Hematopoietic multipotent progenitor cell treated with erythropoietin and hydrocortisone succinate and interleukin-3 and kit ligand, for 8 days (in vitro differentiated cells): ENCODE measurements at regions not wholly inside any gene's neighbourhood (a gene's known extent, or its start where the extent isn't known, plus 50 kb on each side); places are given as distances from the start of the nearest gene placed in this dataset.
"Not testable (repeated sequence)": the region's sequence is repeated elsewhere in the genome, so short reads cannot be mapped to it uniquely, and the experiment has no call there.

ENCODE experiments used
- DNase-seq: peaks from one replicate; pipeline ENCODE4 v3.0.0-alpha.2; 2015

GRCh38 chr5:155794795-155795194 lies 532.2 kb upstream of the SGCD start:
- DNase-seq, result no peak

- no peak for DNase-seq
Observed at GRCh38 chr5:155799308-155799707, 527.7 kb upstream of the SGCD start.

- no peak for DNase-seq
Observed at GRCh38 chr5:155807884-155808576, 518.9 kb upstream of the SGCD start.

GRCh38 chr5:155815248-155815647 lies 511.7 kb upstream of the SGCD start:
- DNase-seq, result no peak

GRCh38 chr5:155822177-155822576 lies 504.8 kb upstream of the SGCD start:
- DNase-seq, result no peak

- DNase-seq, result no peak
Observed at GRCh38 chr5:155826611-155827507, 500.1 kb upstream of the SGCD start.

- DNase-seq, result not testable (repeated sequence)
Observed at GRCh38 chr5:155827508-155827815, 499.5 kb upstream of the SGCD start.

GRCh38 chr5:155827949-155828348 lies 499.0 kb upstream of the SGCD start:
- DNase-seq, result no peak

GRCh38 chr5:155831491-155831890 lies 495.5 kb upstream of the SGCD start:
- no peak for DNase-seq

GRCh38 chr5:155833287-155833686 lies 493.7 kb upstream of the SGCD start:
- DNase-seq, result no peak

GRCh38 chr5:155834271-155834975 lies 492.5 kb upstream of the SGCD start:
- DNase-seq, result no peak

- no peak for DNase-seq
Observed at GRCh38 chr5:155836089-155836803, 490.7 kb upstream of the SGCD start.

GRCh38 chr5:155838394-155838793 lies 488.6 kb upstream of the SGCD start:
- DNase-seq, result no peak

- no peak for DNase-seq
Observed at GRCh38 chr5:155839251-155840037, 487.5 kb upstream of the SGCD start.

GRCh38 chr5:155844542-155844941 lies 482.4 kb upstream of the SGCD start:
- DNase-seq, result no peak

GRCh38 chr5:155850370-155850769 lies 476.6 kb upstream of the SGCD start:
- no peak for DNase-seq

- no peak for DNase-seq
Observed at GRCh38 chr5:155866971-155867370, 460.0 kb upstream of the SGCD start.

- no peak for DNase-seq
Observed at GRCh38 chr5:155867522-155868088, 459.4 kb upstream of the SGCD start.

- no peak for DNase-seq
Observed at GRCh38 chr5:155870636-155871035, 456.3 kb upstream of the SGCD start.

- DNase-seq, result no peak
Observed at GRCh38 chr5:155871623-155872022, 455.3 kb upstream of the SGCD start.

- DNase-seq, result no peak
Observed at GRCh38 chr5:155872629-155873220, 454.2 kb upstream of the SGCD start.
